Liver (tissue), 8 donors: ENCODE measurements at regions not wholly inside any gene's neighbourhood (a gene's known extent, or its start where the extent isn't known, plus 50 kb on each side); places are given as distances from the start of the nearest gene placed in this dataset.

Source experiments
- DNase-seq: peaks from one replicate; pipeline ENCODE4 v3.0.0-alpha.2; 2017; ENCODE audit warnings: low spot score
- H3K27ac ChIP-seq, 2 donors: one replicate each; pipeline ENCODE4 v1.7.0; 2013; ENCODE audit warnings: inconsistent platforms in 2 of 2, low read length in 2 of 2, control low read depth in 1 of 2, low read depth in 1 of 2, mild to moderate bottlenecking in 1 of 2
- H3K27me3 ChIP-seq, 4 donors: one replicate each; pipeline versions ENCODE4 v1.6.1 to v1.7.0; 2013; ENCODE audit warnings: low read length in 3 of 4, inconsistent platforms in 1 of 4, mild to moderate bottlenecking in 1 of 4, moderate library complexity in 1 of 4; ENCODE audit not compliant: control insufficient read depth in 4 of 4, insufficient read depth in 4 of 4
- H3K36me3 ChIP-seq, 4 donors: one replicate each; pipeline versions ENCODE4 v1.6.1 to v1.7.0; 2013; ENCODE audit warnings: low read length in 3 of 4, mild to moderate bottlenecking in 3 of 4, low read depth in 1 of 4, moderate library complexity in 1 of 4; ENCODE audit not compliant: control insufficient read depth in 4 of 4, insufficient read depth in 3 of 4
- H3K4me1 ChIP-seq, 4 donors: one replicate each; pipeline versions ENCODE4 v1.6.1 to v1.7.0; 2013; ENCODE audit warnings: low read length in 3 of 4, mild to moderate bottlenecking in 3 of 4, moderate library complexity in 1 of 4; ENCODE audit not compliant: control insufficient read depth in 4 of 4, insufficient read depth in 4 of 4
- H3K4me3 ChIP-seq, 3 donors: one replicate each; pipeline versions ENCODE4 v1.6.1 to v1.7.0; 2013; ENCODE audit warnings: low read length in 3 of 3, control low read depth in 1 of 3, low read depth in 1 of 3, mild to moderate bottlenecking in 1 of 3
- H3K9ac ChIP-seq, 2 donors: one replicate each; pipeline ENCODE4 v1.7.0; 2013; ENCODE audit warnings: low read length in 2 of 2, mild to moderate bottlenecking in 2 of 2, moderate library complexity in 2 of 2, control low read depth in 1 of 2, low read depth in 1 of 2
- H3K9me3 ChIP-seq, 4 donors: one replicate each; pipeline versions ENCODE4 v1.6.1 to v1.7.0; 2013; ENCODE audit warnings: low read length in 3 of 4; ENCODE audit not compliant: control insufficient read depth in 4 of 4
- ATF3 ChIP-seq: IDR thresholded peaks from 2 replicates; pipeline ENCODE4 v1.6.1; 2016; ENCODE audit warnings: antibody characterized with exemption
- FOXA1 ChIP-seq: IDR thresholded peaks from 2 replicates; pipeline ENCODE4 v1.6.1; 2016; ENCODE audit warnings: antibody characterized with exemption
- GABPA ChIP-seq, 2 donors: IDR thresholded peaks in 1 of 2; conservative IDR thresholded peaks in 1 of 2; 2 replicates each; pipeline ENCODE4 v1.6.1; 2016; ENCODE audit warnings: antibody characterized with exemption in 2 of 2, mild to moderate bottlenecking in 1 of 2, moderate library complexity in 1 of 2
- HNF4A ChIP-seq, 2 donors: conservative IDR thresholded peaks; 2 replicates each; pipeline ENCODE4 v1.6.1; 2016; ENCODE audit warnings: antibody characterized with exemption in 2 of 2, mild to moderate bottlenecking in 2 of 2
- HNF4G ChIP-seq: IDR thresholded peaks from 2 replicates; pipeline ENCODE4 v1.6.1; 2016; ENCODE audit warnings: antibody characterized with exemption
- MAX ChIP-seq: IDR thresholded peaks from 2 replicates; pipeline ENCODE4 v1.6.1; 2016; ENCODE audit warnings: antibody characterized with exemption
- REST ChIP-seq: IDR thresholded peaks from 2 replicates; pipeline ENCODE4 v1.6.1; 2016; ENCODE audit warnings: antibody characterized with exemption, mild to moderate bottlenecking
- RXRA ChIP-seq, 2 donors: IDR thresholded peaks; 2 replicates each; pipeline ENCODE4 v1.6.1; 2017 to 2018; ENCODE audit warnings: antibody characterized with exemption in 2 of 2, mild to moderate bottlenecking in 1 of 2
- SP1 ChIP-seq: IDR thresholded peaks from 2 replicates; pipeline ENCODE4 v1.6.1; 2018; ENCODE audit warnings: antibody characterized with exemption, mild to moderate bottlenecking
- TAF1 ChIP-seq: conservative IDR thresholded peaks from 2 replicates; pipeline ENCODE4 v1.6.1; 2016; ENCODE audit warnings: antibody characterized with exemption, mild to moderate bottlenecking
- ZBTB33 ChIP-seq: IDR thresholded peaks from 2 replicates; pipeline ENCODE4 v1.6.1; 2016; ENCODE audit warnings: antibody characterized with exemption
- WGBS: extraction: QIAGEN DNeasy Blood & Tissue Kit; methylation state at CpG from one replicate; pipeline ENCODE4 v1.1.7; 2013; 5-methylcytosine and 5-hydroxymethylcytosine counted together
- TF ChIP-seq, protein P1 (sequence below): fragments of 150-350 bp; IDR thresholded peaks from 2 replicates; pipeline ENCODE4 v1.5.1; 2017; ENCODE audit warnings: improper control_type of control experiment, low read depth, low read length; ENCODE audit not compliant: missing input control
- donor health status: healthy.
- donor health status: healthy.
- donor health status: healthy.
- donor health status: healthy.
- donor health status: healthy.

DNA sequence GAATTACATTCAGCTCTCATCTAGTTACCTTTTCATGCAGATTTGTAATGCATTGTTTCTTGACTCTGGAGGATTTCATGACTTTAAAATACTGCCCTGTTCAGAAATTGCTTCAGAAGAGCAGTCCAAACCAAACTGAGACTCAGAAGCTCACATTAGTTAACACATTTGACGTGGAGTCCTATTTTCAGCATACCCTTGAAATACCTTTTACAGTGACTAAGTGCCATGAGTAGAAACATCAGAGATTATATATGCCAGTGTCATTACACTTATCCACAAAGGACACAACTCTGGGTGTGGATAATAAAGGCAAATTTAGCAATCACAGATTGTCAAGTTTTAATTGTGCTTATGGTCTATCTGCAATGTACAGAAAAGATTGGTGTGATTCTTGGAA is 459.6 kb downstream of the FRK start:
- no peaks in the 10 kb centered on the region for H3K4me1 ChIP-seq
- no peak for TF ChIP-seq HNF4A (conservative IDR thresholded peaks at IDR 0.05)
- TF ChIP-seq RXRA (IDR thresholded peaks at IDR 0.05) = no peak
- H3K27me3 ChIP-seq = no peaks in the 10 kb centered on the region
- peaks cover 0 to 3% (median 0%) of the 10 kb centered on the region in 4 donors for H3K9me3 ChIP-seq
- no peak overlapping the region for H3K4me3 ChIP-seq
- DNase-seq = no peak
- 46% methylated on average over 1 of the region's 1 CpG for WGBS
- no peak overlapping the region for H3K27ac ChIP-seq
- H3K9ac ChIP-seq = no peak overlapping the region
- no peaks in the 10 kb centered on the region for H3K36me3 ChIP-seq

DNA sequence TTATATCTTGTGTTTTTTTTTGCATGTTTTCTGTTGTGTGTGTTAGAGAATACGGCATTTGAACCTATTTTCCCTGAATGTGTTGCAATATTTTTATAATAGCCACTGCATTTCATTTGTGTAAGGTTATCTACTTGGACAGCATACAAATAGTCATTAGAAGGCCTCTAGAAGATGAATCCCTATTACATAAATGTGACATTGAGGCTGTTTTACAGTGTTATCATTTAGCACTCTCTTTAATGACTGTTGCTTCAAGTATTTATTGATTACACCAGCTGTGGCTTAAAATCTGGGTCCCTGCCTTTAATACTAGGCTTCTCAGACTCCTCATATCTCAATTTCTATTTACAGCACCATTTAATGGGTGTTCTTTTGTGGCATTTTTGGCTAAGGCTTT is 465.8 kb downstream of the FRK start:
- Histone ChIP-seq H3K27ac (no peak overlapping the region), H3K9me3 (peaks cover 0 to 3% (median 0%) of the 10 kb centered on the region in 4 donors), H3K9ac (no peak overlapping the region), H3K4me1 (no peaks in the 10 kb centered on the region), H3K36me3 (no peaks in the 10 kb centered on the region), H3K27me3 (no peaks in the 10 kb centered on the region), H3K4me3 (no peak overlapping the region)
- whole genome bisulfite sequencing = 86% methylated on average over 1 of the region's 1 CpG
- DNase-seq = no peak
- TF ChIP-seq HNF4G = no peak
- no peak for TF ChIP-seq MAX
- no peak for TF ChIP-seq REST
- no peak for TF ChIP-seq GABPA (IDR thresholded peaks at IDR 0.05 in 1 of 2, conservative IDR thresholded peaks at IDR 0.05 in 1 of 2)
- TF ChIP-seq ZBTB33 = no peak
- TF ChIP-seq, protein P1, sequence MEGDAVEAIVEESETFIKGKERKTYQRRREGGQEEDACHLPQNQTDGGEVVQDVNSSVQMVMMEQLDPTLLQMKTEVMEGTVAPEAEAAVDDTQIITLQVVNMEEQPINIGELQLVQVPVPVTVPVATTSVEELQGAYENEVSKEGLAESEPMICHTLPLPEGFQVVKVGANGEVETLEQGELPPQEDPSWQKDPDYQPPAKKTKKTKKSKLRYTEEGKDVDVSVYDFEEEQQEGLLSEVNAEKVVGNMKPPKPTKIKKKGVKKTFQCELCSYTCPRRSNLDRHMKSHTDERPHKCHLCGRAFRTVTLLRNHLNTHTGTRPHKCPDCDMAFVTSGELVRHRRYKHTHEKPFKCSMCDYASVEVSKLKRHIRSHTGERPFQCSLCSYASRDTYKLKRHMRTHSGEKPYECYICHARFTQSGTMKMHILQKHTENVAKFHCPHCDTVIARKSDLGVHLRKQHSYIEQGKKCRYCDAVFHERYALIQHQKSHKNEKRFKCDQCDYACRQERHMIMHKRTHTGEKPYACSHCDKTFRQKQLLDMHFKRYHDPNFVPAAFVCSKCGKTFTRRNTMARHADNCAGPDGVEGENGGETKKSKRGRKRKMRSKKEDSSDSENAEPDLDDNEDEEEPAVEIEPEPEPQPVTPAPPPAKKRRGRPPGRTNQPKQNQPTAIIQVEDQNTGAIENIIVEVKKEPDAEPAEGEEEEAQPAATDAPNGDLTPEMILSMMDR = no peak
- TF ChIP-seq FOXA1 = no peak
- TF ChIP-seq SP1 = no peak
- TF ChIP-seq TAF1 = no peak
- TF ChIP-seq ATF3 = no peak
